ENCODE measurements at regions not wholly inside any gene's neighbourhood (a gene's known extent, or its start where the extent isn't known, plus 50 kb on each side); places are given as distances from the start of the nearest gene placed in this dataset.

DNA sequence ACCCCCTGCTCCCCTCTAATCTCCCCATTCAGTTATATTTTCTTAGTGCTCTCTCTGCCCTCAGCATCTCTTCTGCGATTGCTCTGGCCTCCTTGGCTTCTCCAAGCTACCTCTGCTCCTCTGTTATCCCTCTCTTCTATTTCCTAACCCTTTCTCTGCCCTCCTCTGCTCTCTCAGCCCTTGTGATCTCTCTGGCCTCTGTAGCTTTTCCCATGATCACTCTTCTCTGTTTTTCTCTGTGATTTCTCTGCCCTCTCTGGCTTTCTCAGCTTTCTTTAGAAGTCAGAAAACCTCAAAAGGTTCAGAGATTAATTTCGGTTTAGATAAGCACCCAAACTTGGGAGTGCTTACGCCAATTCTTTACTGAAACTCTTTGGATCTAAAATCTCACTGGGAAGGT lies 795.0 kb downstream of the DIAPH3 start:
- CTCF ChIA-PET: interaction anchor here (0.7 to 1.8 kb wide), 2 partner anchors 310 to 312 kb away, joined by 3 to 4 read pairs; no protein-coding TSS in a partner anchor
- TF ChIP-seq, protein P1, sequence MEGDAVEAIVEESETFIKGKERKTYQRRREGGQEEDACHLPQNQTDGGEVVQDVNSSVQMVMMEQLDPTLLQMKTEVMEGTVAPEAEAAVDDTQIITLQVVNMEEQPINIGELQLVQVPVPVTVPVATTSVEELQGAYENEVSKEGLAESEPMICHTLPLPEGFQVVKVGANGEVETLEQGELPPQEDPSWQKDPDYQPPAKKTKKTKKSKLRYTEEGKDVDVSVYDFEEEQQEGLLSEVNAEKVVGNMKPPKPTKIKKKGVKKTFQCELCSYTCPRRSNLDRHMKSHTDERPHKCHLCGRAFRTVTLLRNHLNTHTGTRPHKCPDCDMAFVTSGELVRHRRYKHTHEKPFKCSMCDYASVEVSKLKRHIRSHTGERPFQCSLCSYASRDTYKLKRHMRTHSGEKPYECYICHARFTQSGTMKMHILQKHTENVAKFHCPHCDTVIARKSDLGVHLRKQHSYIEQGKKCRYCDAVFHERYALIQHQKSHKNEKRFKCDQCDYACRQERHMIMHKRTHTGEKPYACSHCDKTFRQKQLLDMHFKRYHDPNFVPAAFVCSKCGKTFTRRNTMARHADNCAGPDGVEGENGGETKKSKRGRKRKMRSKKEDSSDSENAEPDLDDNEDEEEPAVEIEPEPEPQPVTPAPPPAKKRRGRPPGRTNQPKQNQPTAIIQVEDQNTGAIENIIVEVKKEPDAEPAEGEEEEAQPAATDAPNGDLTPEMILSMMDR (IDR thresholded peaks at IDR 0.05; ENCODE audit: insufficient read depth, low read length, missing control alignments): no peak
- POLR2A ChIA-PET: no interaction called here

DNA sequence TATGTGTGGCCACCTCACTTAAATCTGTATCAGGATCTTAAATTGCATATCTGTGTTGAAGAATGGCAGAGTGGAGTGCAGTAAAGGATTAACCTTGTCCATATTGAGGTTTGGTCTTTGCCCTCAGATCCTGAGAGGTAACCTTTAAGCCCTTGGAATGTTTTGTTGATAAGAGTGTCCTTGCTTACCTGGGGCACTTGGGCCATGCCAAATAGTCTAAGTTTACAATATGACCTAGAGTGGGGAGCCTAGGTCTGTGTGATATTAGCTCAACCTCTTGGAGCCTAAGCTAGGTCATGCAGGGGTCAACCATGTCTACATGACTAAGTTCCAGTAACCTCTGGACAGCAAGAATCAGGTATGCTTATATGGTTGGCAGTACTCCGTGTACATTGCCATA lies 792.5 kb downstream of the DIAPH3 start:
- H3K4me3 ChIP-seq (ENCODE audit: low read depth, low read length): no peak overlapping the region
- TF ChIP-seq, protein P1 (IDR thresholded peaks at IDR 0.05; ENCODE audit: insufficient read depth, low read length, missing control alignments): no peak
- no peak for DNase-seq (ENCODE audit: low read depth, low spot score)
- ChIA-PET CTCF (no interaction called here), POLR2A (no interaction called here)

More for the DNA sequence above, 795.0 kb downstream of the DIAPH3 start:
- no peak for DNase-seq (ENCODE audit: low read depth, low spot score)
- no peak overlapping the region for H3K4me3 ChIP-seq (ENCODE audit: low read depth, low read length)

DNA sequence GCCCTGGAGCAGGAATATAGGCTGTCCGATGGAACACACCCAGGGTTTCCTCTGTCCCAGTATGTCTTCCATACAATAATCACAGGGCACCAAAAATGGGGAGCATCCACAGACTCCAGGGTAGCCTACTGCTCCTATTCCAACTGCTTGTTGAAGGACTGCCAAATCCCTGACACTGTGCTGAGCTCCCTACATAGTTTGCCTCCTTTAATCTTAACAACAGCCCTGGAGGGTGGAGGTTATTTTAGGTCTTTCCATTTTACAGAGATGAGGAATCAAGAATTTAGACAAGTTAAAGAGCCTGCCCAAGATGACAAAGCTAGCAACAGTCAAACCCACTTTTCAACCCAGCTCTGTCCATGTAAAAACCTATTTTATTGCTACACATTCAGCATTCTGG lies 790.4 kb downstream of the DIAPH3 start:
- H3K4me3 ChIP-seq (ENCODE audit: low read depth, low read length): no peak overlapping the region
- CTCF ChIA-PET: interaction anchor here (0.9 to 1.4 kb wide), 2 partner anchors 16 to 18 kb away, joined by 3 to 6 read pairs; no protein-coding TSS in a partner anchor
- POLR2A ChIA-PET: no interaction called here

DNA sequence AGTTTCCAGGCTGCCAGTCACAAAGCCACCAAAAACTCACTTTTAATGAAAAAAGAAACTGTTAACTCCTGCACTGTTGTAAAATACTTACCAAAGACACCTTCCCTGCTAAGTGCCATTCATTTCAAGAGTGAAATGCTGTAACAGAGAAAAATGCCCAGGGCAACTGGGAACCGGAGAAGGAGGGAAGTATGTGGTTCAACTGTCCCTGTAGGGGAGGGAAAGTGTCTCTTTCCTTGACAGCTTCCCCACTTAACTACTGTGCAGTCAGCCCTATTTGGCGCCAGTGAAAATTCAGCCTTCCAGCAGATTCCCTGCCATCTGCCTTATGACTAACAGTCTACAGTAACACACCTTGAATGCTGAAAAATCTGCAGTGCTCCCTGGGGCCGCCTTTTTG lies 789.0 kb downstream of the DIAPH3 start:
- no peak overlapping the region for H3K4me3 ChIP-seq (ENCODE audit: low read depth, low read length)
- no peak for DNase-seq (ENCODE audit: low read depth, low spot score)
- CTCF ChIA-PET: interaction anchor here (1.4 kb wide), 1 partner anchor 17 kb away, joined by 6 read pairs; no protein-coding TSS in a partner anchor
- TF ChIP-seq, protein P1 (IDR thresholded peaks at IDR 0.05; ENCODE audit: insufficient read depth, low read length, missing control alignments): no peak
- POLR2A ChIA-PET: no interaction called here

More for the DNA sequence above, 790.4 kb downstream of the DIAPH3 start:
- no peak for DNase-seq (ENCODE audit: low read depth, low spot score)
- TF ChIP-seq, protein P1 (IDR thresholded peaks at IDR 0.05; ENCODE audit: insufficient read depth, low read length, missing control alignments): no peak

DNA sequence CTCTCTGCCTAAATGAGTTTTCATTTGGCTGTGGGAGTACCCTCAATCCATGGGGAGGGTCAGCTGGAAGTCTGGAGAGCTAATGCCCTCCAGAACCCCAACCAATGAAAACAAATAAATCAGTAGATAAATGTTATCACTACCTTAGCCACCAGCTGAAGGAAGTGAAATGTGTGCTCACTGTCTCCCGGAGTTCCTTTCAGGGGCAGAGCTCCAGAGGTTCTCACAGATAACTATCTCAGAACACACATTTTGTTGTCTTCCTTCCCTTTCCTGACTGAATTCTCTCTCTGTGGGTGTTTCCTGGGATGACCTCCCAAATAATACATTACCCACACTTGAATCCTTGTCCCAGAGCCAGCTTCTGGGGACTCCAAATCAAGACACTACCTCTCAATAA lies 779.6 kb downstream of the DIAPH3 start:
- POLR2A ChIA-PET: no interaction called here
- DNase-seq (ENCODE audit: low read depth, low spot score): no peak

DNA sequence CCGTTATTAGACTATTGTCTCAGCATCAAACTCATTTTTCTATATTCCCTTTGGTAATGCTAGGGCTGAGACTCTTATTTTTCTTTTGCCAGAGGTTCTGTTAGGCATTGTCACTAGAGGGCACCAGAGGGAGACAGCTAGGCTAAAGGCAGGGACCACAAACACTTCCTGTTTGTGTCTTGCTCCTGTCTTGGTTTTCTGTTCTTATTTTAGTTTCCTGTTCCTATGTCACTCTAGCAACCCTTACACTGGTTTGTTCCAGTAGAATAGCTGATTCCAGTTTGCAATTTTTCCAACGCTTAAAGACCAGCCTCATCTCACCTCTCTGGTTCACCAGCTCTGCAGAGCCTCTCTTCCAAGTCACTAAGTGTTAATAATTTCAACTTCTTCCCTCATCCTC lies 772.0 kb downstream of the DIAPH3 start:
- ChIA-PET POLR2A (no interaction called here), CTCF (interaction anchor here (0.6 to 8.1 kb wide), 66 partner anchors 8 to 1040 kb away, joined by 3 to 242 read pairs (median 3); no protein-coding TSS in a partner anchor)
- DNase-seq (ENCODE audit: low read depth, low spot score): no peak
- TF ChIP-seq, protein P1 (IDR thresholded peaks at IDR 0.05; ENCODE audit: insufficient read depth, low read length, missing control alignments): peak; percentile 84
- H3K4me3 ChIP-seq (ENCODE audit: low read depth, low read length): no peak overlapping the region

More for the DNA sequence above, 779.6 kb downstream of the DIAPH3 start:
- CTCF ChIA-PET: interaction anchor here (1.4 to 2.1 kb wide), 2 partner anchors 294 to 297 kb away, joined by 3 to 7 read pairs; no protein-coding TSS in a partner anchor
- TF ChIP-seq, protein P1 (IDR thresholded peaks at IDR 0.05; ENCODE audit: insufficient read depth, low read length, missing control alignments): no peak
- no peak overlapping the region for H3K4me3 ChIP-seq (ENCODE audit: low read depth, low read length)
